ENCODE measurements at regions not wholly inside any gene's neighbourhood (a gene's known extent, or its start where the extent isn't known, plus 50 kb on each side); places are given as distances from the start of the nearest gene placed in this dataset.

DNA sequence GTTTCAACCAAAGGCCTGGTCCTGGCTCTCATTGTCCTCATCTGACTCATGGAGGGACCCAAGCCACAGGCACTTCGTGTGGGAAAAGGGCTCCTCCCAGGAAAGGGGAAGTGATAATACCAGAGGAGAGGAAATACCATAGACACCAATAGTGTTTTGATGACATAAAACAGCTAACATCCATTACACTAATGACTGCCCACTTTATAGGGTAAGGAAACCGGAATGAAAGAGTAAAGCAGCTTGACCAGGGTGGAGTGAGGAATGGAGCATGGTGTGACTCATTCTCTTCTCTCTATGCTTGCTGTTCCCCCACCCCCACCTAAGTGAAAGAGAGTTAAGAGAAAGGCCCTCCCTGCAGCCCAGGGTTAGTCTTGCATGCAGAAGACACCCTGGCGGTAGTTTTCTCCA, 67.4 kb upstream of the HRH2 start:
- H3K4me3 ChIP-seq (ENCODE audit: low read depth in 1 of 2, low read length in 1 of 2), result no peak overlapping the region
- H3K9me3 ChIP-seq, result no peaks in the 10 kb centered on the region
- H3K27ac ChIP-seq, result no peak overlapping the region
- no peaks in the 10 kb centered on the region for H3K36me3 ChIP-seq
- peaks cover 30% of the 10 kb centered on the region for H3K27me3 ChIP-seq
- peaks cover 3 to 5% of the 10 kb centered on the region in 2 experiments for H3K4me1 ChIP-seq (ENCODE audit: control insufficient read depth in 1 of 2, insufficient read depth in 1 of 2, low read depth in 1 of 2, low read length in 1 of 2)
- TF ChIP-seq, protein P1, sequence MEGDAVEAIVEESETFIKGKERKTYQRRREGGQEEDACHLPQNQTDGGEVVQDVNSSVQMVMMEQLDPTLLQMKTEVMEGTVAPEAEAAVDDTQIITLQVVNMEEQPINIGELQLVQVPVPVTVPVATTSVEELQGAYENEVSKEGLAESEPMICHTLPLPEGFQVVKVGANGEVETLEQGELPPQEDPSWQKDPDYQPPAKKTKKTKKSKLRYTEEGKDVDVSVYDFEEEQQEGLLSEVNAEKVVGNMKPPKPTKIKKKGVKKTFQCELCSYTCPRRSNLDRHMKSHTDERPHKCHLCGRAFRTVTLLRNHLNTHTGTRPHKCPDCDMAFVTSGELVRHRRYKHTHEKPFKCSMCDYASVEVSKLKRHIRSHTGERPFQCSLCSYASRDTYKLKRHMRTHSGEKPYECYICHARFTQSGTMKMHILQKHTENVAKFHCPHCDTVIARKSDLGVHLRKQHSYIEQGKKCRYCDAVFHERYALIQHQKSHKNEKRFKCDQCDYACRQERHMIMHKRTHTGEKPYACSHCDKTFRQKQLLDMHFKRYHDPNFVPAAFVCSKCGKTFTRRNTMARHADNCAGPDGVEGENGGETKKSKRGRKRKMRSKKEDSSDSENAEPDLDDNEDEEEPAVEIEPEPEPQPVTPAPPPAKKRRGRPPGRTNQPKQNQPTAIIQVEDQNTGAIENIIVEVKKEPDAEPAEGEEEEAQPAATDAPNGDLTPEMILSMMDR (IDR thresholded peaks at IDR 0.05), result no peak

DNA sequence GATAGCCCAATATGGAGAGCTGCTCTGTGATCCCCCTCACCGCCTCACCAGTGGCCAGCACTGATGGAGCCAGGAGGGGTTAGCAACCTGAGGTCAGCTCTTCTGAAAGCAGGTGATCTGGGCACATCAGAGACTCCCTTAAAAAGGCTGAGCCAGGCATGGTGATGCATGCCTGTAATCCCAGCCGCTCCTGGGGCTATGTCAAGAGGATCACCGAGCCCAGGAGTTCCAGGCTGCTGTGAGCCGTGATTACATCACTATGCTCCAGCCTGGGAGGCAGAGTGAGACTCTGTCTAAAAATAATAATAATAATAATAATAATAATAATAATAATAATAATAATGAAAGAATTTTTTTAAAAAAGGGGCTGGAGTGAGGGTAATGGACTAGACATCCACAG, 66.6 kb upstream of the HRH2 start:
- Histone ChIP-seq H3K27ac (no peak overlapping the region), H3K27me3 (peaks cover 22% of the 10 kb centered on the region), H3K4me3 (ENCODE audit: low read depth in 1 of 2, low read length in 1 of 2) (no peak overlapping the region), H3K9me3 (no peaks in the 10 kb centered on the region), H3K4me1 (ENCODE audit: control insufficient read depth in 1 of 2, insufficient read depth in 1 of 2, low read depth in 1 of 2, low read length in 1 of 2) (peaks cover 3 to 5% of the 10 kb centered on the region in 2 experiments), H3K36me3 (no peaks in the 10 kb centered on the region)
- TF ChIP-seq, protein P1 (IDR thresholded peaks at IDR 0.05), result no peak

DNA sequence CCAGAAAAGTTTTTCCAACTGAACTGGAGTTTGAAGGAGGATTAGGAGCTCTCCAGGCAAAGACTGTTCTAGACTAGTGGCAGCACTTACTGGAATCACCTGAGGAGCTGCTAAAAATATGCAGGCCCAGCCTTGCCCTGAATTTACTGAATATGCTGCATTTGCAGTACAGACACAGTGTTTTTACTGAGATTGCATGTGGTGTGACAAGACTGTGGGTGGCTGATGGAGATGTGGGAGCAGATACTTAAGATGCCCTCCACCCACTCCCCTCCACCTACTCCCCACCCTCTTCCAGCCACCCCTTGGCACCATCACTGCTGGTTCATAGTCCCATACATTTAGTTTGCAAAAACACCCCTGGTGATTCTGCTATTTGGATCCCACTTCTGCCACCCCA, 64.1 kb upstream of the HRH2 start:
- Histone ChIP-seq H3K27ac (no peak overlapping the region), H3K27me3 (peaks cover 25% of the 10 kb centered on the region), H3K9me3 (no peaks in the 10 kb centered on the region), H3K4me3 (ENCODE audit: low read depth in 1 of 2, low read length in 1 of 2) (no peak overlapping the region), H3K4me1 (ENCODE audit: control insufficient read depth in 1 of 2, insufficient read depth in 1 of 2, low read depth in 1 of 2, low read length in 1 of 2) (peaks cover 3 to 5% of the 10 kb centered on the region in 2 experiments), H3K36me3 (no peaks in the 10 kb centered on the region)
- TF ChIP-seq, protein P1 (IDR thresholded peaks at IDR 0.05), result no peak

DNA sequence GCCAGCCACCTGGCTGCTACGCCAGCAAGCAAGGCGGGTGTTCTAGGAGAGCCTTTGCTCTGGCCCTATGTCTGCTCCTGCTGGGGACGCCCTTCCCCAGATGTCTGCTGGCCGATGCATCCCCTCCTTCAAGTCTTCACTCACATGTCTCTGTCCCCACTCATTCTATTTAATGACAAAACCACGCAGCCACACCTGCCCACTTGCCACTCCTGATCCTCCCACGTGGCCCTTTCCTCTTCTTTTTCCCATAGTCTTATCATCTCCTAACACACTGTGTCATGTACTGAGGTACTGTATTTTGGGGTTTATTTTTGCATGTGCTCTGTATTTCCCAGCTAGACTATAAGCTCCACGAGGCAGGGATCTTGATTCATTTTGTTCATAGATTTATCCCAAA, 62.0 kb upstream of the HRH2 start:
- no peaks in the 10 kb centered on the region for H3K4me1 ChIP-seq (ENCODE audit: control insufficient read depth in 1 of 2, insufficient read depth in 1 of 2, low read depth in 1 of 2, low read length in 1 of 2)
- no peak overlapping the region for H3K27ac ChIP-seq
- TF ChIP-seq, protein P1 (IDR thresholded peaks at IDR 0.05), result no peak
- no peaks in the 10 kb centered on the region for H3K36me3 ChIP-seq
- no peaks in the 10 kb centered on the region for H3K9me3 ChIP-seq
- H3K27me3 ChIP-seq, result peaks cover 41% of the 10 kb centered on the region
- no peak overlapping the region for H3K4me3 ChIP-seq (ENCODE audit: low read depth in 1 of 2, low read length in 1 of 2)

DNA sequence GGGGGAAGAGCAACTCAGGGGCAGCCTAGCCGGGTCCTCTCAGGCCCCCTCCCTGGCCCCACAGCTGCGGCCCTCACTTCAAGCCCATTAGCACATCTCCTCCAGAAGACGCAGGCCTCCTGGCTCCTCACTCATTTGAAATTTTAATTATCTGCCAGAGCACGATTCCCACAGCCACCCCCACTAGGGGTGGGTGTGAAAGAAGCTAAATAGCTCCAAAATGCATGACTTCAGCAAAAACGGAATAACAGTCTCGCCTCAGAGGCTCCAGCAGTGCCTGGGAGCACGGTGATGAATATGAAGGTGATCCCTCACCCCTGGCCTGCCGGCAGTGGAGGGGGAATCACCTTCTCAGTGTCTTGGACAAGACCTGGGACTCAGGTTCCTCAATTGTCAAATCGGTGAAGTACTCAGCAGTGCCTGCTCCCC, 61.1 kb upstream of the HRH2 start:
- H3K4me1 ChIP-seq (ENCODE audit: control insufficient read depth in 1 of 2, insufficient read depth in 1 of 2, low read depth in 1 of 2, low read length in 1 of 2), result no peaks in the 10 kb centered on the region
- TF ChIP-seq, protein P1 (IDR thresholded peaks at IDR 0.05), result no peak
- H3K9me3 ChIP-seq, result no peaks in the 10 kb centered on the region
- peaks cover 43% of the 10 kb centered on the region for H3K27me3 ChIP-seq
- no peak overlapping the region for H3K27ac ChIP-seq
- H3K36me3 ChIP-seq, result no peaks in the 10 kb centered on the region
- H3K4me3 ChIP-seq (ENCODE audit: low read depth in 1 of 2, low read length in 1 of 2), result no peak overlapping the region

DNA sequence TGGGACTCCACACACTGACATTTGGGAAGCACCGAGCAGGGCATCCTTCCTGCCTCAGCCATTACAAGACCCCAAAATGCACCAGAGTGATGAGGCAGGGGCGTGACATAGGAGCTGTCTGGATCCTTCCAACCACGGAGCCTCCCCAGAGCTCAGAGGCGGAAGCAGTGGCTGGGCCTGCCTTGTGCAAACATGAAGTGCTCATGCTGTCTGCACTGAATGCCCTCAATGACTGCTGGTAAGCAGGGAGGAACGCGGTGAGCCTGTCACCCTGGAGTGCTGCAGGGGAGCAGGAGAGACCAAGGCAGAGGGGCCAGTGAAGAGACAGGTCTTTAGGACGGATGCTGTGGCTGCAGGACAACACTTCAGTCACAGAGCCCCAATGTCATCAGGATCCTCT, 60.2 kb upstream of the HRH2 start:
- Histone ChIP-seq H3K9me3 (no peaks in the 10 kb centered on the region), H3K27me3 (peaks cover 51% of the 10 kb centered on the region), H3K27ac (no peak overlapping the region), H3K36me3 (no peaks in the 10 kb centered on the region), H3K4me3 (ENCODE audit: low read depth in 1 of 2, low read length in 1 of 2) (no peak overlapping the region), H3K4me1 (ENCODE audit: control insufficient read depth in 1 of 2, insufficient read depth in 1 of 2, low read depth in 1 of 2, low read length in 1 of 2) (no peaks in the 10 kb centered on the region)
- TF ChIP-seq, protein P1 (IDR thresholded peaks at IDR 0.05), result no peak
